GM20000 (cell line): ENCODE measurements at regions not wholly inside any gene's neighbourhood (a gene's known extent, or its start where the extent isn't known, plus 50 kb on each side); places are given as distances from the start of the nearest gene placed in this dataset.

ENCODE experiments used
- DNase-seq: peaks from one replicate; pipeline ENCODE4 v3.0.0; 2012; ENCODE audit warnings: low spot score
- TF ChIP-seq, protein P1 (sequence below): IDR thresholded peaks from 2 replicates; pipeline ENCODE4 v1.5.1; 2012; ENCODE audit warnings: mild to moderate bottlenecking, control low read depth; ENCODE audit errors: extremely low read depth, missing control alignments

DNA sequence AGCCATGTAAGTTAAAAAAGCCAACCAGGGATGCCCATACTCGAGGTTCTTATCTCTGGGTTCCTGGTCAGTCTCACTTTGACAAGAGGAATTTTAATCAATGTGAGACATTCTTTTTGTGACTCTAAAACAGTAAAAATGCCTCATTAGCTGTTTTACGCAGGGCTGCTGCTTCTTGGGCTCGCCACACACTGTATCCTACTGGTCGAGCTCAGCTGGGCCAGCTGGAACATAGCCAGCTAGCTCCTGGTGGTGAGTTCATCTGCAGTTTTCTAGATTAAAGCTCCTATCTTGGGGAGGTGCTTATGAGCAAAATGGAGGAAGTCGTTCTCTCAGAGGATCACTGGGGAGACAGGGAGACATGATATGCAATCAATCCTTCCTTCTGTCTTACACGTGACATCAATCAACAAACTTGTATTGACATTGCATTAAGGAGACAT lies 55.9 kb upstream of the LEF1 start:
- DNase-seq: no peak
- TF ChIP-seq, protein P1, sequence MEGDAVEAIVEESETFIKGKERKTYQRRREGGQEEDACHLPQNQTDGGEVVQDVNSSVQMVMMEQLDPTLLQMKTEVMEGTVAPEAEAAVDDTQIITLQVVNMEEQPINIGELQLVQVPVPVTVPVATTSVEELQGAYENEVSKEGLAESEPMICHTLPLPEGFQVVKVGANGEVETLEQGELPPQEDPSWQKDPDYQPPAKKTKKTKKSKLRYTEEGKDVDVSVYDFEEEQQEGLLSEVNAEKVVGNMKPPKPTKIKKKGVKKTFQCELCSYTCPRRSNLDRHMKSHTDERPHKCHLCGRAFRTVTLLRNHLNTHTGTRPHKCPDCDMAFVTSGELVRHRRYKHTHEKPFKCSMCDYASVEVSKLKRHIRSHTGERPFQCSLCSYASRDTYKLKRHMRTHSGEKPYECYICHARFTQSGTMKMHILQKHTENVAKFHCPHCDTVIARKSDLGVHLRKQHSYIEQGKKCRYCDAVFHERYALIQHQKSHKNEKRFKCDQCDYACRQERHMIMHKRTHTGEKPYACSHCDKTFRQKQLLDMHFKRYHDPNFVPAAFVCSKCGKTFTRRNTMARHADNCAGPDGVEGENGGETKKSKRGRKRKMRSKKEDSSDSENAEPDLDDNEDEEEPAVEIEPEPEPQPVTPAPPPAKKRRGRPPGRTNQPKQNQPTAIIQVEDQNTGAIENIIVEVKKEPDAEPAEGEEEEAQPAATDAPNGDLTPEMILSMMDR: no peak

DNA sequence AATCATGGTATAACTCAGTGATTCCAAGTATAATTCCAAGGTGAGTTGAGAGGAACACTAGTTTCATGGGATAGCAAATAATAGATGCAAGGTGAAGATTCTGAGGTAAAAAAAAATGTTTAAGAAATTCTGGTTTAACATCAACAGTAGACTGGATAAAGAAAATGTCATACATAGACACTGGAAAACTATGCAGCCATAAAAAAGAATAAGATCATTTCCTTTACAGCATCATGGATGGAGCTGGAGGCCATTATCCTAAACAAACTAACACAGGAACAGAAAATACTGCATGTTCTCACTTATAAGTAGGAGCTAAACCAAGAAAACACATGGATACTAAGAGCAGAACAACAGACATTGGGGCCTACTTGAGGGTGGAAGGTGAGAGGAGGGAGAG lies 54.6 kb upstream of the LEF1 start:
- DNase-seq: no peak
- TF ChIP-seq, protein P1: no peak

DNA sequence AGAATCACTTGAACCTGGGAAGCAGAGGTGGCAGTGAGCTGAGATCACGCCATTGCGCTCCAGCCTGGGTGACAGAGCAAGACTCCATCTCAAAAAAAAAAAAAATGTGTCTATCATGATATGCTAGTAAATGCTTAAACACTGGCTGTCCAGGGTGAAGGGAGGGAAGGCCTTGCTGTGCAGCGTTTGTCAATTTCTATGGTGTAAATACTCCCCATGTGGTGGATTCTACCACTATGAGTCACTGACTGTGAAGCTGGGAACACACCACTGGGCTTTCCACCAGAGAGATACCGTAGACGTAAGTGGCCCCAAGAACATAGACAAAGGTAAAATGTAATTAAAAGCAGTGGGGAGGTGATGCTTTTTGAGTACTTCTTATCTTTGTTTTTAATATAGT lies 51.3 kb upstream of the LEF1 start:
- TF ChIP-seq, protein P1: no peak
- no peak for DNase-seq
